Mesothelial cell of epicardium (in vitro differentiated cells): ENCODE measurements at regions not wholly inside any gene's neighbourhood (a gene's known extent, or its start where the extent isn't known, plus 50 kb on each side); places are given as distances from the start of the nearest gene placed in this dataset.

Source experiments
- DNase-seq, 2 experiments: peaks; one replicate each; pipeline ENCODE4 v3.0.0; 2021; ENCODE audit warnings: low spot score in 2 of 2; ENCODE audit not compliant: unreplicated experiment in 2 of 2
- H3K27ac Mint-ChIP-seq: 2 replicates; pipeline ENCODE4 v1.8.0; 2021; ENCODE audit warnings: mixed read lengths
- H3K27me3 Mint-ChIP-seq: 2 replicates; pipeline ENCODE4 v1.8.0; 2021; ENCODE audit warnings: low read depth, mixed read lengths
- H3K36me3 Mint-ChIP-seq: 2 replicates; pipeline ENCODE4 v1.8.0; 2021; ENCODE audit warnings: mixed read lengths
- H3K4me1 Mint-ChIP-seq: 2 replicates; pipeline ENCODE4 v1.8.0; 2021; ENCODE audit warnings: mixed read lengths
- H3K4me3 Mint-ChIP-seq: 2 replicates; pipeline ENCODE4 v1.8.0; 2021; ENCODE audit warnings: mild to moderate bottlenecking, moderate library complexity, mixed read lengths
- H3K9me3 Mint-ChIP-seq: 2 replicates; pipeline ENCODE4 v1.8.0; 2021; ENCODE audit warnings: mixed read lengths
- CTCF ChIP-seq: fragments of 200-600 bp; sonication (generic); IDR thresholded peaks from one replicate; pipeline ENCODE4 v1.5.0; 2021; ENCODE audit warnings: antibody characterized with exemption; ENCODE audit not compliant: unreplicated experiment

DNA sequence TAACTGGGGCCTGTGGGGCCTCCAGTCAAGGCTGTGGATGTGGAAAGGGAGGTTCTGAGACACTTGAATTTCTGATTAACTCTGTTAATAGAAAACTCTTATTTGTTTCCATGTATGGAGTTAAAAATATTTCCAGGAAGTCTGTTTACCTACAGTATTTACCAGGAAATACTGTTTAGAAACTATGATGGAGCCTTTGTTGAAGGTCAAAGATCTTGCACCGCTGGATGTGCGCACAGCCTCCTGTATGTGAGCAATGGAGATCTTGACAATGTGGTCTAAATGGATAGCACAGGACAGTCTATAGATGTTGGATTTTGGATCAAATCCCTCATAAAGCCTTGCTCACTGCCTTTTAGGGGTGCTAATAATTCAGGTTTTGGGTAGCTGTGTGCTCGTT lies 268.4 kb downstream of the DLEU7 start:
- H3K4me1 Mint-ChIP-seq, result peaks cover 10% of the 10 kb centered on the region
- no peak overlapping the region for H3K4me3 Mint-ChIP-seq
- no peak for TF ChIP-seq CTCF
- no peaks in the 10 kb centered on the region for H3K36me3 Mint-ChIP-seq
- no peak for DNase-seq
- H3K27me3 Mint-ChIP-seq, result no peaks in the 10 kb centered on the region
- H3K27ac Mint-ChIP-seq, result no peak overlapping the region
- H3K9me3 Mint-ChIP-seq, result peaks cover 11% of the 10 kb centered on the region

DNA sequence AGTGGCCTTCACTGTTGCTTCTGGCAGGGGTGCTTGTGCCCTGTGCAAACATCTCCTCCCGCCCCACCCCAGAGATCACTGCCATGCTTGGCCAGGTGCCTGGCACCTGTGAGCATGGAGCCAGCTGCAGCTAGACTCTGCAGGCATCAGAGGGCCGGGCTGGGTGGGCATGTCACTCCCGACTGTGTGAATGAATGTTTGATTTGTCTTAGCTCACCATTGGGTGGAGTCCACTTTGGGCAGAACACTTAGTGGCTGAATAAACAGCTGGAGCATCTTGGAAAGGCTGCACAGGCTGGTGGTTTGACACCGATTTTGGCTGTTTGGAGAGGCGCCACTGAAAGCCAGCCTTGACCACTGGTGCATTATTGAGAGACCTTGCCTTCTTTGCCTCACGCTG lies 267.3 kb downstream of the DLEU7 start:
- Mint-ChIP-seq H3K27ac (no peak overlapping the region), H3K4me1 (peaks cover 10% of the 10 kb centered on the region), H3K4me3 (no peak overlapping the region), H3K36me3 (no peaks in the 10 kb centered on the region), H3K9me3 (peaks cover 3% of the 10 kb centered on the region), H3K27me3 (no peaks in the 10 kb centered on the region)
- no peak for TF ChIP-seq CTCF
- no peak for DNase-seq

DNA sequence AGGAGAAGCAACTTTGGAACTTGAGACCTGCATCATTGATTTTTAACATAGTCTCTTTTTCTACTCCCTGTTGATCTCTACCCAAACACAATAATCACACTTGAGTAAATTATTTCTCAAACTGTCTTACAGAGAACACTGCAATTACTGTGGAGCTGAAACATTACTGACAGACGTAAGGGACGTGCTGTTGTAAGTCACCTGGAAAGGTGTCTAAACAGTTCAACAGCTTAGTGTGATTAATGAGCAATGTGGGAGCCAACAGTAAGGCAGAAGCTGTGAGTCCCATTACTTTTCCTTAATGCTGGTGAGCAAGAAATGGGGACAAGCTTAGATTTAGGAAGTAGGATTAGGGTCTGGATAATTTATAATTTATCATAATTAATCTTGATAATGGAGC lies 265.7 kb downstream of the DLEU7 start:
- H3K36me3 Mint-ChIP-seq, result no peaks in the 10 kb centered on the region
- no peak overlapping the region for H3K4me3 Mint-ChIP-seq
- no peaks in the 10 kb centered on the region for H3K9me3 Mint-ChIP-seq
- no peaks in the 10 kb centered on the region for H3K27me3 Mint-ChIP-seq
- H3K4me1 Mint-ChIP-seq, result peaks cover 10% of the 10 kb centered on the region
- DNase-seq, result no peak
- no peak overlapping the region for H3K27ac Mint-ChIP-seq
- TF ChIP-seq CTCF, result no peak

DNA sequence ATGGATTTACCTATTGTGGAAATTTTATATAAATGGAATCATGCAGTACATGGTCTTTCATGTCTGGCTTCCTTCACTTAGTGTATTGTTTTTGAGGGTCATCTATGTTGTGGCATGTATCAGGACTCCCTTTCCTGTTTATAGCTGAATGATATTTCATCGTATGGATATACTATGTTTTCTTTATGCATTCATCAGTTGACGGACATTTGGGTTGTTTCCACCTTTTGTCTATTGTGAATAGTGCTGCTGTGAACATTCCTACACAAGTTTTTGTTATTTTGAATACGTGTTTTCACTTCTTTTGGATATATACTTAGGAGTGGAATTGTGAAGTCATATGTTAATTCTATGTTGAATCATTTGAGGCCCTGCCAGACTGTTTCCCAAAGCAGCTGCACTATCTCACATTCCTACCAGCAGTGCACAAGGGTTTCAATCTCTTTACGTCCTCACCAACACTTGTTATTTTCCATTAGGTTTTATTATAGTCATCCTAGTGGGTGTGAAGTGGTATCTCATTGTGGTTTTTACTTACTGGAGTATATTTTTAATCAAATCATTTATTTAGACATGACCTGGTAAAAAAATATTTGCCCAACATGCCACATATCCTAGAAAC lies 262.7 kb downstream of the DLEU7 start:
- Mint-ChIP-seq H3K9me3 (no peaks in the 10 kb centered on the region), H3K36me3 (no peaks in the 10 kb centered on the region), H3K27ac (no peak overlapping the region), H3K27me3 (no peaks in the 10 kb centered on the region), H3K4me3 (no peak overlapping the region), H3K4me1 (peaks cover 3% of the 10 kb centered on the region)
- DNase-seq, result no peak
- no peak for TF ChIP-seq CTCF

DNA sequence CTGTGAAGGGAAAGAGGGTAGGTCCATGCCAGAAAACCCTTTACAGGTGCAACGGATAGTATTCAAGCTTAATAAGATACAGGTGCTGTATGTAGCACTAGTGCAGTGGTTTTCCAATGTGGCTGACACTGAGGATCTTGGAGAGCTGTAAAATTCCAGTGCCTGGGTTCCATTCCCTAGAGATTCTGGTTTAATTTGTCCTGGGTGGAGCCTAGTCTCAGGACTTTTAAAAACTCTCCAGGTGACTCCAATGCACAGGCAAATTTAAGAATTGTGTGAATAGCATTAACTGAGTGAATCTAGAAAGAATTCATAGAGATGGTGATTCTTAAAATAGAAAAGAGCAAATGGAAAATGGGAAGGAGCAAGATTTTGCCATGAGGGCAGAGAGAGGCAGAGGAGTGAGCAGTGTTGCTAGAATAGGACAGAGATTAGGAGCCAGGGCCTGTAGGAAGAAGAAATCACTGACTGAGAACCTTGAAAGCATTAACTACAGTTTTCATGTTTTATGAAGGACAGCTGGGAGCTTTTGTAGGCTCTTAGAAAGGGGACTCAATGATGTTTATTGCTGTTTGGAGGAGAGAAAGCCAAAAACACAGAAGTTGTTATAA lies 261.8 kb downstream of the DLEU7 start:
- Mint-ChIP-seq H3K4me1 (peaks cover 5% of the 10 kb centered on the region), H3K36me3 (no peaks in the 10 kb centered on the region)

More for the DNA sequence above, 261.8 kb downstream of the DLEU7 start:
- no peak for DNase-seq
- Mint-ChIP-seq H3K4me3 (no peak overlapping the region), H3K9me3 (no peaks in the 10 kb centered on the region), H3K27me3 (no peaks in the 10 kb centered on the region), H3K27ac (no peak overlapping the region)
- TF ChIP-seq CTCF, result no peak
